PC-3 (cell line): ENCODE measurements at regions not wholly inside any gene's neighbourhood (a gene's known extent, or its start where the extent isn't known, plus 50 kb on each side); places are given as distances from the start of the nearest gene placed in this dataset.

ENCODE experiments used
- CTCF ChIP-seq: fragments of 300-600 bp; sonication (generic); conservative IDR thresholded peaks from 2 replicates; pipeline ENCODE4 v1.5.1; 2017; ENCODE audit warnings: antibody characterized with exemption, low read depth, mild to moderate bottlenecking, low read length
- EZH2phosphoT487 ChIP-seq: fragments of 300-600 bp; sonication (generic); IDR thresholded peaks from 2 replicates; pipeline ENCODE4 v1.6.1; 2018; ENCODE audit warnings: mild to moderate bottlenecking, antibody characterized with exemption, low read length, borderline replicate concordance

GRCh38 chr11:134844838-134845237 is 432.8 kb upstream of the B3GAT1 start:
- TF ChIP-seq CTCF (no peak), EZH2phosphoT487 (no peak)
